ENCODE measurements at regions not wholly inside any gene's neighbourhood (a gene's known extent, or its start where the extent isn't known, plus 50 kb on each side); places are given as distances from the start of the nearest gene placed in this dataset.

DNA sequence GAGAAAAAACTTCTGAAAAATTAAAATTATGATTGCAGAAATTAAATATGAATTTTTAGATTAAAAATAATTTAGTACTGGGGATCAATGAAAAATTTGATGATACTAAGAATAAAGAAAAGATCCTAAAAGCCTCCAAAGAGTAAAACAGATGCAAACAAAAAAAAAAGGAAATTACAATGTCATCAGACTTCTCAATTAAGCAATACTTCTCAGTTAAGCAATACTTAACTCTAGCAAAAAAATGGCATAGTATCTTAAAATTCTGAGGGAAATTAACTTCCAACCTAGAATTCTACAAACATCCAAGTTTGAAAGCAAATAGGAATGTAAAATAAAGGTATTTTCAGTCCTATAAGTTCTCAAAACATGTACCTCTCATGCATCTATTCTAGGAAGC, 141.2 kb upstream of the INTU start:
- no peak for TF ChIP-seq POLR2A (IDR thresholded peaks at IDR 0.05; ENCODE audit: insufficient read depth in 1 of 2, low read depth in 2 of 2, low read length in 2 of 2)
- no peak for TF ChIP-seq KAT7 (CRISPR knock-in tag; IDR thresholded peaks at IDR 0.05; ENCODE audit: borderline replicate concordance)
- TF ChIP-seq, protein P1, sequence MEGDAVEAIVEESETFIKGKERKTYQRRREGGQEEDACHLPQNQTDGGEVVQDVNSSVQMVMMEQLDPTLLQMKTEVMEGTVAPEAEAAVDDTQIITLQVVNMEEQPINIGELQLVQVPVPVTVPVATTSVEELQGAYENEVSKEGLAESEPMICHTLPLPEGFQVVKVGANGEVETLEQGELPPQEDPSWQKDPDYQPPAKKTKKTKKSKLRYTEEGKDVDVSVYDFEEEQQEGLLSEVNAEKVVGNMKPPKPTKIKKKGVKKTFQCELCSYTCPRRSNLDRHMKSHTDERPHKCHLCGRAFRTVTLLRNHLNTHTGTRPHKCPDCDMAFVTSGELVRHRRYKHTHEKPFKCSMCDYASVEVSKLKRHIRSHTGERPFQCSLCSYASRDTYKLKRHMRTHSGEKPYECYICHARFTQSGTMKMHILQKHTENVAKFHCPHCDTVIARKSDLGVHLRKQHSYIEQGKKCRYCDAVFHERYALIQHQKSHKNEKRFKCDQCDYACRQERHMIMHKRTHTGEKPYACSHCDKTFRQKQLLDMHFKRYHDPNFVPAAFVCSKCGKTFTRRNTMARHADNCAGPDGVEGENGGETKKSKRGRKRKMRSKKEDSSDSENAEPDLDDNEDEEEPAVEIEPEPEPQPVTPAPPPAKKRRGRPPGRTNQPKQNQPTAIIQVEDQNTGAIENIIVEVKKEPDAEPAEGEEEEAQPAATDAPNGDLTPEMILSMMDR (CRISPR knock-in tag; IDR thresholded peaks at IDR 0.05) = no peak
- no peak for TF ChIP-seq ZNF782 (CRISPR knock-in tag; IDR thresholded peaks at IDR 0.05; ENCODE audit: borderline replicate concordance)
- TF ChIP-seq ZNF720 (CRISPR knock-in tag; IDR thresholded peaks at IDR 0.05) = no peak
- no peak for TF ChIP-seq CENPT (CRISPR knock-in tag; IDR thresholded peaks at IDR 0.05; ENCODE audit: low read depth)
- TF ChIP-seq MED1 (CRISPR knock-in tag; IDR thresholded peaks at IDR 0.05) = no peak
- TF ChIP-seq CREM (IDR thresholded peaks at IDR 0.05) = no peak
- TF ChIP-seq CREM (CRISPR knock-in tag; IDR thresholded peaks at IDR 0.05) = no peak
- TF ChIP-seq, protein P2, sequence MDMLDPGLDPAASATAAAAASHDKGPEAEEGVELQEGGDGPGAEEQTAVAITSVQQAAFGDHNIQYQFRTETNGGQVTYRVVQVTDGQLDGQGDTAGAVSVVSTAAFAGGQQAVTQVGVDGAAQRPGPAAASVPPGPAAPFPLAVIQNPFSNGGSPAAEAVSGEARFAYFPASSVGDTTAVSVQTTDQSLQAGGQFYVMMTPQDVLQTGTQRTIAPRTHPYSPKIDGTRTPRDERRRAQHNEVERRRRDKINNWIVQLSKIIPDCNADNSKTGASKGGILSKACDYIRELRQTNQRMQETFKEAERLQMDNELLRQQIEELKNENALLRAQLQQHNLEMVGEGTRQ (IDR thresholded peaks at IDR 0.05; ENCODE audit: low read depth, low read length) = no peak
- TF ChIP-seq, protein P2 (CRISPR knock-in tag; IDR thresholded peaks at IDR 0.05; ENCODE audit: borderline replicate concordance) = no peak
- TF ChIP-seq EHMT2 (IDR thresholded peaks at IDR 0.05; ENCODE audit: borderline replicate concordance, low read depth, low read length) = no peak
- TF ChIP-seq NFIC (IDR thresholded peaks at IDR 0.05; ENCODE audit: low read length) = no peak
- no peak for TF ChIP-seq RXRA (CRISPR knock-in tag; IDR thresholded peaks at IDR 0.05)
